Stimulated activated CD4-positive, alpha-beta T cell treated with anti-CD3 and anti-CD28 coated beads, Interleukin-12 subunit alpha, Interleukin-12 subunit beta, amount 100 ng/mL, for 24 hours (primary cell): ENCODE measurements at regions not wholly inside any gene's neighbourhood (a gene's known extent, or its start where the extent isn't known, plus 50 kb on each side); places are given as distances from the start of the nearest gene placed in this dataset.
"Not testable (repeated sequence)": the region's sequence is repeated elsewhere in the genome, so short reads cannot be mapped to it uniquely, and the experiment has no call there.

Experiments used
- DNase-seq, 2 experiments: peaks; one replicate each; pipeline ENCODE4 v3.0.0-alpha.2; 2020; ENCODE audit warnings: low read depth in 2 of 2

DNA sequence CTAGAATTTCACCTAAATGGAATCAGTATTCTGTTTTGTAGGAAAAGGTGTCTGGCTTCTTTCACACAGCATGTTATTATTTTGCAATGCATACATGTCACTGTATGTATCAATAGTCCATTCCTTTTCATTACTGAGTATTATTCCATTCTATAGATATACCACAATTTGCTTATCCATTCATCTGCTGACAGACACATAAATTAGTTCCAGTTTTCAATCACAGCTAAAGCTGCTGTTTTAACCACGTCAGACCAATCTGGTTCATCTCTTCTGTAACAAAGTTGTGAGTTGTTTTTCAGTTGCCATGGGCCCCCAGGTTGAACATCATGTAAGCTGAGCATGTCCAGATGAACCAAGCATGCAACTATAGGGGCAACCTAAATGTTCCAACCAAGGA is 282.1 kb upstream of the MKLN1 start:
- no peak for DNase-seq

DNA sequence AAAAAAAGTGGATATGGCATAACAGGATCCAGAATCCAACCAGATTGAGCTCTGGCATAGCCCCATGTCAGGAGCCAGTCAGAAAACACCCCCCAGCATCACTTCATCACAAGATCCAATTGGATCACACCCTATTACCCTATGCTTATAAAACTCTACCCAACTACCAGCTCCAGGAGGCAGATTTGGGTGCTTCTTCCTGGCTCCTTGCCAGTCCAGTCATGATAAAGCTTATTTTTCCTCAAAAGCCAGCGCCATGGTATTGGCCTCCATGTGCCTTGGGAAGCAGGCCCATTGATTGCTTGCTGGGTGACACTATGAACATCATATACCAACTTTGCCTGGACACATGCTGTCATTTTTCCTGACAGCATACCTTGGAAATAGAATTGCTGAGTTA is 281.4 kb upstream of the MKLN1 start:
- DNase-seq, result no peak

DNA sequence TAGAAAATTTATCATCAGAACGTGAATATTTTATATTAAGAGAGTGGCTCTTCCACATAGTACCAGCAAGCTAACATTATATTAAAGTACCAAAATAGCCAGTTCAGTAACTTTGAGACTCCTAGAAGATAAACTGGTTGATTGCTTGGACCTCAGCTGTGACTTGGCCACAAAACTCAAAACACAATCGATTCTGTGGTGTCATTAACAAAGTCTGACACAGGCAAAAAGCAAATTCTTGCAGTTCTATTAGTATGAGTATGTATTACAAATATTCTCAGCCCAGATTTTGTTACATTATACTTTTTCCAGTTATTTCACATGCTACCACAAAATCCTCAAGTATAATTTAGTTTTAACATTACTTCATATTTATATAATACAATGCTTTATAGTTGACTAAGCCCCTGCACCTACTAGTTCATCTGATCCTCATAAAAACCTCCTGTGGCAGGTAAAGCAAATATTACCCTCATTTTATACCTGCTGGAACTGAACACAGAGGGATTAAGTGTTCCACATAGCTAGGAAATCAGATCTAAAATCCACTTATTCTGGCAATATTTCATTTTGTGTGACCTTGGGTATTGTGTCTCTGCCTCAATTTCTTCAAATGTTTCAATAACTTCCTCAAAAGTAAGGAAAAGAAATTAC is 279.9 kb upstream of the MKLN1 start:
- DNase-seq, result no peak

DNA sequence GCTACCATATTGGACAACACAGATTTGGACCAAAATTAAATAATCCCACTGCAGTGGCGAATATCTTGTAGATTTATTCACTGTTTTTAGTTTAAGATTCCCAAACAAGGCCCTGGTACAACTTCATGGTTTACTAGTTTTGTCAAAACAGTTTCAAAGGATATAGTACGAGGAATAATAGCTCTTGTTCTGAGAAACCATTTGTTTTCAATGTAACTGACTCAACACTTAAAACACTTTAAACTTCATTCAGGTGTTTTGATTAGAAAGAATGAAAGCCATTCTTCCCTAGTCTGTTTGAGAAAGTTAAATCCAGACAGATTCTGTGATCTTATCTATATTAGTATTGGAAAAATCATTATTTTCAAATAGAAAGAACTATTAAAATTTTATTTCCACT is 276.4 kb upstream of the MKLN1 start:
- no peak for DNase-seq

DNA sequence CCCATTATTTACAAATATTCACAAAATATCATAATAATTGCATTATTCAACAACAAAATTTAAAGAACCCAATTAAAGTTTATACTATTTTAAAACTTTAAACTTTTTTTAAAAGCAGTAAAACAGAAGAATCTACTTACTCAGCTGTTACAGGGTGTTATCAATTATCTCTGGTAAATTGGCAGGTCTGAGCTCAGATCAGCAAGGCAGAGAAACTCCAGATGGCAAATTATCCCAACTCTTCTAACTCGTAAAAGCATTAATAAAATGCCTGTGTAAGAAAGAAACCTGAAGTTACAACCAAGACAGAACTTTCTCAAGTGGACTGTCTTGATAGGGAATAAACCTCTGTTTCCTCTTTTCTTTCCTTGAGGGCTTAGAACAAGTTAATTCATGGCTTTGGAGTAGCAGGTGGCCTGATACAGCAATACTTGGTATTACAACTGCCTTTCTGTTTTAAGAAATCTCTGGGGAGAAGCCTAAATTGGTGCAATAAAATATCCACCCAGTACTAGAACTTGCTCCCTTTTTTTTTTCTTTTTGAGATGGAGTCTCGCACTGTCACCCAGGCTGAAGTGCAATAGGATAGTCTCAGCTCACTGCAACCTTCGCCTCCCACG is 275.3 kb upstream of the MKLN1 start:
- no peak for DNase-seq

DNA sequence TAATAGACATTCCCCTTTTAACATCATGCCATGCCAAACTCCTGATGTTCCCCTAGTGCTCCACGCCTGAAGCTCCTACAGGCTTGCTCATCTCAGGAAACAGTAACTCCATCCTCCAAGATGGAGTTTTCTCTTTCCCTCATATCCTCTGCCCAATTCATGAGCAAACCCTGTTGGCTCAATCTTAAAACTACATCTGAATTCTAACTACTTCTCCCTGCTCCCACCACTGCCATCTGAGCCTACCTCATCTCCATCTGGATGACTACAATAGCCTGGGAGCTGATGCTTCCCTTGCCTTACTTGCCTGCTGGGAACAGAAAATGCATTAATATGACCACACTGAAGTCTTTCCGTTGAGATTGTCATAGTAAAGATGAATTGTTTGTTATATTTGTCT is 271.7 kb upstream of the MKLN1 start:
- no peak for DNase-seq

DNA sequence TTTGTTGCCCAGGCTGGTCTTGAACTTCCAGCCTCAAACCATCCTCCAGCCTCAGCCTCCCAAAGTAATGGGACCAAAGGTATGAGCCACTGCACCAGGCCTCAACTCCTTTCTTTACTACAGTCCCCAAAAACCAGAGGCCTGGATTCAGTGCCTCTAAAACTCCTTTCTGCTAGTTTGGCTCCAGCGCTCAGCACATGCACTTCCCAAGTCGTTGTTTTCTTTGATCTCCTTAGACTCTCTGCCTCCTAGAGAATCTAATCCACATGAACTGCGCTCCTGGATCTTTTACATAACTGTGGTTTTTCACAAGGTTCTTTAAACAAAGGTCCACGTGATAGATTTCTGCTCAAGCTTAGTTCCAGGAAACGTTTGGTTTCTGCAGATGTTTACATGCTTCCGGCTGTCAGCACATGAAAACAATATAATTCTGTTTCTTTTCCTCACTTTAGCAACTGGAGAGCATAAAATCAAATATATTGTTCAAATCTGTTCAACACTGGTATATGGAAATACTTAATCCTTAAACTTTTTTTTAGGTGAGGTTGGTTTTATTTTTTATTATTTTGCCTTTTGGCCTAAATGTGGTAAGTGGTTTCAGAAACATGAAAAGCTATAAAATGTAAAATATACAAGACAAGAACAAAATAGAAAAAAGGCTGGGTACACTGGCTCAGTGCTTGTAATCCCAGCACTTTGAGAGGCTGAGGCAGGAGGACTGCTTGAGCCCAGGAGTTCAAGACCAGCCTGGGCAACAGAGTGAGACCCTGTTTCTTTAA is 270.5 kb upstream of the MKLN1 start:
- DNase-seq, result no peak

DNA sequence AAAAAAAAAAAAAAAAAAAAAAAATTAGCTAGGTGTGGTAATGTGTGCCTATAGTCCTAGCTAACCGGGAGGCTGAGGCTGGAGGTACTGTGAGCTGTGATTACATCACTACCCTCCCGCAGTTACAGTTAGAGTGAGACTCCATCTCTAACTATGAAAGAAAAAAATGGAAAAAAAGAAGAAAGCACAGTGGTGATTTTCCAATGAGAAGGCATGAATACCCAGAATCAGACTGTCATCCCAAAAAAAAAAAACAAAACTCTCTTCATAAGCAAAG is 269.9 kb upstream of the MKLN1 start:
- DNase-seq, result no peak

DNA sequence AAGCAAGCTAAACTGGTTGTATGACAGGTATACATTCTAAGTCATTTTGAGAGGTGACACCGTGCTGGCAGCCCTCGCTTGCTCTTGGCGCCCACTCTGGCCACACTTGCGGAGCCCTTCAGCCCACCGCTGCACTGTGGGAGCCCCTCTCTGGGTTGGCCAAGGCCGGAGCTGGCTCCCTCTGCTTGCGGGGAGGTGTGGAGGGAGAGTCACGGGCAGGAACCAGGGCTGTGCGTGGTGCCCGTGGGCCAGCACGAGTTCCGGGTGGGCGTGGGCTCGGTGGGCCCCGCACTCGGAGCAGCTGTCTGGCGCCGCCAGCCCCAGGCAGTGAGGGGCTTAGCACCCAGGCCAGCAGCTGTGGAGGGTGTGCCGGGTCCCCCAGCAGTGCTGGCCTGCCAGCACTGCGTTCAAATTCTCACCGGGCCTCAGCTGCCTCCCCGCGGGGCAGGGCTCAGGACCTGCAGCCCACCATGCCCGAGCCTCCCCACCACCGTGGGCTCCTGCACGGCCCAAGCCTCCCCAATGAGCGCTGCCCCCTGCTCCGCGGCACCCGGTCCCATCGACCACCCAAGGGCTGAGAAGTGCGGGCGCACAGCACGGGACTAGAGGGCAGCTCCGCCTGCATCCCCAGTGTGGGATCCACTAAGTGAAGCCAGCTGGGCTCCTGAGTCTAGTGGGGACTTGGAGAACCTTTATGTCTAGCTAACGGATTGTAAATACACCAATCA is 269.0 kb upstream of the MKLN1 start:
- not testable (repeated sequence) for DNase-seq

DNA sequence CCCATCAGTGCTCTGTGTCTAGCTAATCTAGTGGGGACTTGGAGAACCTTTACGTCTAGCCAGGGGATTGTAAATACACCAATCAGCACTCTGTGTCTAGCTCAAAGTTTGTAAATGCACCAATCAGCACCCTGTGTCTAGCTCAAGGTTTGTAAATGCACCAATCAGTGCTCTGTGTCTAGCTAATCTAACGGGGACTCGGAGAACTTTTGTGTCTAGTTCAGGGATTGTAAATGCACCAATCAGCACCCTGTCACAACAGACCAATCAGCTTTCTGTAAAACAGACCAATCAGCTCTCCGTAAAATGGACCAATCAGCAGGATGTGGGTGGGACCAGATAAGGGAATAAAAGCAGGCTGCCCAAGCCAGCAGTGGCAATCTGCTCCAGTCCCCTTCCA is 268.3 kb upstream of the MKLN1 start:
- DNase-seq, result not testable (repeated sequence)

DNA sequence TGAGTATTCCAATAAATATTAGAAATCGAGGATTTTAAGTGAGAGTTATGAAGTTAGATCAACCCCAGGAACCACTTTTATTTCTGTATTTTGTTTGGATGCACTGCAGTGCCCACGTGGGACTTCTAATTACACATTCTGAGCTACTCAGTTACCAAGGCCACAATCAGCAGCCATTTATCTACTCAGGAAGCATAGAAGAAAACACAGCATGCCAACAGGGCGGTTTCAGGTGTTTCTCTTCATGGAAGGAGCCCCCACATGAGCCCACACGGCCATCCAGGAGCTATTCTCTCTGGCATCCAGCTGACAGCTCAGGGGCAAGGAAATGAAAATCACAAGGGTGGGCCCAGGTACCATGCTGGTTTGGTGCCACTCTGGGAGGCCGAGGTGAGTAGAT is 266.5 kb upstream of the MKLN1 start:
- no peak for DNase-seq

DNA sequence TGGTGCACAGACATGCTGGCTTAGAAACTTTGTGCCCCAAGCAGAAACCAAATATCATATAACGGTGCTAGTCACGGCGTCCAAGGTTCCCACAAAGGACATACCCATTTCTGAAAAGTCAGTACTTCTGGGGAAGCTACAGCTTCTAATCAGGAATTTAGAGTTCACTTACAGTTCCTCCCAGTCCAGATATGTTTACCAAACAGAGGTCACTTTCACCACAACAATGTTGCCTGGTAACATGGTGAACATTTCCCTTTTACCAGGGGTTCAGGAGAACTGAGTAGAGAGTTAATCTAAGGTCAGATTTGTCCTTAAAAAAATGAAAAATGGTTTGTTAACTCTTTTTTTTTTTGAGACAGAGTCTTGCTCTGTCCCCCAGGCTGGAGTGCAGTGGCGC is 265.9 kb upstream of the MKLN1 start:
- DNase-seq, result no peak

DNA sequence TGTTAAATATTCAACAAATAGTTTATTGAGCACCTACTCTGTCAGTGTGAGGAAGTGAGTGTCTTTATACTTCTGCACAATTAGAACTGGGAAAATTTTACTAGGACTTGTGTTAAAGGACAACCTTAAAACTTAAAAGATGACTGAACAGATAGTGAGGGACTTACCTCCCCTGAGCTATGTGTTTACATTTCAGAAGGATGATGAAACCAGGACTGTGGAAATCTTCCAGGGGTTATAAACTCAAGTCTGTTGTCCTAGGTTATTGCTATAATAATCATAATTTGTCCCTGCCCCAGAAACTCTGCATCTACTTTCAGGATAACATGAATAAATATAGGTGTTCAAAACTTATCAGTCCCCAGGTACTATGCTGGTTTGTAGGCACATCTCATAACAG is 261.0 kb upstream of the MKLN1 start:
- no peak for DNase-seq

DNA sequence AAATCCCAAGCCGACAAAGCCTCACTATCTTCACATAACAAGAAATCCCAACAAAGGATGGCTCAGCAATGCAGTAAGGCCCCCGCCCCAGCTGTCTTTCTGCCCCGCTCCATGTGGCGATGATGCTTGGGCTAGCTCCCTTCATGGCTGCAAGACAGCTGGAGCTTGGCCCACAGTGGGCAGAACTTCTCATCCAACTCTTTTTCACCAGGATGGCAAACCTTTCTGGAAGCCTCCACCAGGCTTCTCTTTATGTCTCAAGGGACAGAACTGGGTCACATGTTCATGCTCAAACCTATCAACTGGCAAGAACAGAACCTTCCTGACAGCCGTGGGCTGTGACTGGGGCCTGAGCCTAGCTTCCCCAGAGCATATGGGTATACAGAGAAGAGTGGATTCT is 260.5 kb upstream of the MKLN1 start:
- no peak for DNase-seq

DNA sequence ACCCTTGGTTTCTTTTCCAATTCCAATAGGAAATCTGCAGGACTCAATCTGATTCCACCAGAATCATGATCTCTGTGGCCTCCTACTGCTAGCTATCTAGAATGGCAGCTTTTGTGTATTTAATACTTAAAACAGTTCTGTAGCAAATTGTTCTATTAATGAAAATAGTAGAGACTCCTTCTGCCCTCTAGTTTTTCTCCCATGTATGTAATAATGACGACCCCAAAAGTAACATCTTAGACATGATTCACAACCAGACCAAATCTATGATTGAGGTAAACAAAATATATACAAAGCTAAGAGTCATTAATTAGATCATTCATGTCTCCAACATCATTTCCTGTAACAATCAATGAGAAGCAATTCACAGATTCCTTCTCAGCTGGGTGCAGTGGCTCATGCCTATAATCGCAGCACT is 259.1 kb upstream of the MKLN1 start:
- no peak for DNase-seq

DNA sequence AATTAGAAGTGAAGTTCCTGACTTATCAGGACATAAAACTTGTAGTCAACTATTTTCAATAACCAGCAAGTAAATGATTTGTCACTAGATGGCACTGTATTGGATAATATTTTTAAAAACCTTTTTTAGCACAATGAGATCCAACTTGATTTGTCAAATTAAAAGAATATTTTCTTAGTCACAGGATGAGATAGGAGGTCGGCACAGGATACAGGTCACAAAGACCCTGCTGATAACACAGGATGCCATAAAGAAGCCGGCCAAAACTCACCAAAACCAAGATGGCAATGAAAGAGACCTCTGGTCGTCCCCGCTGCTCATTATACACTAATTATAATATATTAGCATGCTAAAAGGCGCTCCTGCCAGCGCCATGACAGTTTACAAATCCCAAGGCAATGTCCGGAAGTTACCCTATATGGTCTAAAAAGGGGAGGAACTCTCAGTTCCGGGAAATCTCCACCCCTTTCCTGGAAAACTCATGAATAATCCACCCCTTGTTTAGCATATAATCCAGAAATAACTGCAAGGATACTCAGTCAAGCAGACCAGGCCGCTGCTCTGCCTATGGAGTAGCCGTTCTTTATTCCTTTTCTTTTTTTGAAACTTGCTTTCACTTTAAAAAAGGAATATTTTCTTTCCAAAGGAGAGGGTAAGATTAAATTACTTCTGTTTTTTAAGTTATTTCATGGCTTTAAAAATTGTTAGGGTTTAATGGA is 255.7 kb upstream of the MKLN1 start:
- DNase-seq, result no peak

DNA sequence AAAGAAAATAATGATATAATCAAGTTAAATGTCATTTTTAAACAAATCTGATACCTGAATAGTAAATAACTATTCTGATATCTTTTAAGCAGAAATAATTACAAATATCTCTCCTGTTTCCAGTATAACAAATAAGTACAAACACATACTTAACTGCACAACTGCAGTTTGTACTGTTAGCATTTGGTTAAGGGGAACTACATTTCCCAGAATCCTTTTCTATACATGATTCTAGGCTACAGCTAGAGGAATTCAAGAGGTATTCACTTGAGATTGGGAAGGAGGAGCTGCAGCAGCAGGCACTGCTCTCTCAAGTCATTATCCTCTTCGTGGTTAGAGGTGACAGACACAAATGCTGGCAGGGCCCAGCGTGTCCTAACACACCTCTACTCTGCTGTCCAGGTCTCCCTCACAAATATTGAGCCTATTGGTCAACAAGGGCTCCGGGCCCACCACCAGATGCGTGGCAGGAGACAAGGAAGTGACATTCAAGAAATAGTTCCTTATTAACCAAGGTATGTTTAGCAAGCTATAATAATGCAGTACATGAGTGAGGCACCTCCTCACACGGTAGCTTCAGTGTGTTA is 255.1 kb upstream of the MKLN1 start:
- no peak for DNase-seq

DNA sequence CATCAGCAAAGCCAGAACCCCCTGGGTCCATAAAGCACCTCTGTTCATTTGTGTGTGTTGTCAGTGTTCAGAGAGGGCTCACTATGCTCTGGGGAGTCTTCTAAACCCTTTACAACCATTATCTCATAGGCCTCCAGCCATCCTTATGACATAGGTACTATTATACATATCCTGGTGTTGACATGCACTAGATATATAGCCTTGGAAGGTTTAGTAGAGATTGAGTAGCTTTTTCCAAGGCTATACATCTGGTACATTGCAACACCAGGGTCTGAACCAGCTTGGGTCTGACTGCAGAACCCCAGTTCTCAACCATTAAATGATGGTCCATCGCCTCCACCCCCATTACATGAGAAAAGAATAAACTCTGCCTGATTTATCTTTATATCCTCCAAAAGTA is 253.6 kb upstream of the MKLN1 start:
- no peak for DNase-seq

DNA sequence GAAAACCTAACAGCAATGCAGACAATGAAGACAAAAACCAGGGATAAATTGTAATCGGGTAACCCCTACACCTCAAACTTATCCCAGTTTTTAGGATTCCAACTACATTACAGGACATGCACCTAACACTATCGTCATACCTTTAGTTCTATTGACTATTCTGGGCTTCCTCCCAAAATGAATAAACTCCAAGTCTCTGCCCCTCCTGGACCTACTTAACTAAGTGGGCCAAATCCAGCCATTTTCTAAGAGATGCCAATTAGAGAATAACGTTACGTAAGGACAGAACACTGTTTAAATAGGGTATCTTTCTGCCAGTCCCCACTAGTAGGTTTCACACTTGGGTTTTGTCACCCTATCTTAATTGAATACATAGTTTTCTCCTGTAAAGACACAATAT is 253.1 kb upstream of the MKLN1 start:
- DNase-seq, result no peak

DNA sequence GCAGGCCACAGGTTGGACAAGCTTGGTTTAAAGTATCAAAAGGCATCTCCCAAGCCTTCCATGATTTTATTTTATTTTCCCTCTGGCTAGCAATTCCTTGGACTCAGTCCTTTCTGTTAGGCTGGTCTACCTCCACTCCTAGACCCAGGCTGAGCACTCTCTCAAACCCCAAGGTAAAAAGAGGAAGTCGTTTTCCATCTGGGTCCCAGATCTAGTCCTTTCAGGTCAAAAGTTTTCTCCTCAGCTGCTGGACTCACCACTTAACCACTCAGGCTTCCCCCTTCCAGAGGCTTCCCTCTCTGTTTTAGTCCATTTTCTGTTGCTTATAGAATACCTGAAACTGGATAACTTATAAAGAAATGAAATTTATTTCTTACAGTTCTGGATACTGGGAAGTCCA is 252.3 kb upstream of the MKLN1 start:
- no peak for DNase-seq

DNA sequence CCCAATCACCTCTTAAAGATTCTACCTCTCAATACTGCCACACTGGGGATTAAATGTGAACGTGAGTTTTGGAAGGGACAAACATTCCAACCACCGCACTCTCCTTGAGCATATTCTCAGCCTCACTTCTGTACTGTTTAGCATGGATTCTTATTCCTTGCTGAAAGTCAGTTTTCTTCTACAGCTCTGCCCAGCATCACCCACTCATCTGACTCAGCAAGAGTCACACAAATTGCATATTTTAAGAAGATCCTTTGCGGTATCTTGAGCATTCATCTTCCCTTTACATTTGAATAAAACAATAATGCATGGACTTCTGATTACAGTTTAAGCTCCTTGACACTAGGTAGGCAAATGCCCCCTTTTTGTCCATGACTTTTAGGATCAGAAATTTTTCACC is 251.6 kb upstream of the MKLN1 start:
- no peak for DNase-seq

DNA sequence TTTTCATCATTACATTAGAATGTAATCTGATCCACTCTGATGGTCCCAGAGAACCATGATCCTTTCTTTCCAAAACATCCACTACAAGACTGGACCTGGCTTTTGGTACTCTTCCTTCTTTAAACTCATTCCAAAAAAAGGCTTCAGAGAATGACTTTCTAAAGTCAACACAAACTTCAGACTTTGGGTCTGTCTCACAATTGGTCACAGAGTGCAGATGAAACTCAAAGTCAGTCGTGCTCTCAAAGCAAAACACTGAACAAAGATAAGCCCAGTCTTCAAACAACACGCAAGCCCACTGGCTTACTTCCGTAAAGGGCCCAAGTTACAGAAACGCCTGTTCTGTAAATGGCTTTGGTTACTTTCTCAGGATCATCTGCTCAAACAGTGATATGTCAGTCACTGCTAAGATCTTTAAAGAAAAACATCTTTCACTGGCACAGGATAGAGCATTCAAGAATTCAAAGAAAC is 250.9 kb upstream of the MKLN1 start:
- DNase-seq, result no peak
